ENCODE measurements at regions not wholly inside any gene's neighbourhood (a gene's known extent, or its start where the extent isn't known, plus 50 kb on each side); places are given as distances from the start of the nearest gene placed in this dataset.

DNA sequence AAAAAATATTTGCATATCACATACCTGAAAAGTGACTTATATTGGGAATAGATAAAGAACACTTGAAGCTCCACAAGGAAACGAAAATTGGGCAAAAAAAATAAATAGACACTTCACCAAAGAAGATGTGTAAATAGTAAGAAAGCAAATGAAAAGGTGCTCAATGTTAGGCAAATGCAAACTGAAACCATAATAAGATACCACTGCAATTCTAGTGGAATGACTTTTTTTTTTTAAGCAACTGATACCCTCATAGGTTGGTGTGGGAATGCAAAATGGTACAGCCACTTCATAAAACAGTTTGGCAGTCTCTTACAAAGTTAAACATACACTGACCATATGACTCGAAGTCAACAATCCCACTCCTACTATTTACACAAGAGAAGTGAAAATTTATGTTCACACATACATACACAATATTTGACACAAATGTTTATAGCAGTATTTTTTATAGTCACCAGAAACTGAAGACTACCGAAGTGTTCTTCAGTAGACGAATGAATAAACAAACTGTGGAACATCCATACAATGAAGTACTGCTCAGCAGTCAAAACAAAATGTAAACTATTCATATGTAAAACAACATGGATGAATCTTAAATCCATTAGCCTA is 176.3 kb downstream of the ZMAT3 start:
- TF ChIP-seq CTCF (IDR thresholded peaks at IDR 0.05) (no peak), POLR2A (IDR thresholded peaks at IDR 0.05) (no peak), EP300 (IDR thresholded peaks at IDR 0.05; ENCODE audit: low read depth) (no peak)

All from transverse colon (tissue), 3 donors.